ENCODE measurements at regions not wholly inside any gene's neighbourhood (a gene's known extent, or its start where the extent isn't known, plus 50 kb on each side); places are given as distances from the start of the nearest gene placed in this dataset.

DNA sequence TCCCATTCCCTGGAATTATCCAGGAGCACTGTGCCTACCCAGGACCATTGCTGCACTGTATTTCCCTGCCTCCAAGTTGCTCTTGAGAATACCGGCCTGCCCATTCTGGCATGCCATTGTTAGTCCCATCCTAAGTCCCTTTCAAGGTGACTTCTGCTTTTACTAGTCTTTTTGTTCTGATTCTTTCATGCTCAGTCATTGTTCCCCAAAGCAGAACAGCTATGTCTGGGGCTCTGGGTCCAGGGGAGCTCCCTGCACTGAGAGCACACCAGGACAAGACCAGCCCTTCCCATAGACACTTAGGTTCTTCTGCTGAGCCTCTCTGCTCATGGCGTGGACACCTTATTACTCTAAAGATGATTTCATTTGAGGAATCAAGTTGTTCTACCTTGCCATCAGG lies 388.9 kb upstream of the KLF4 start:
- TF ChIP-seq, protein P1, sequence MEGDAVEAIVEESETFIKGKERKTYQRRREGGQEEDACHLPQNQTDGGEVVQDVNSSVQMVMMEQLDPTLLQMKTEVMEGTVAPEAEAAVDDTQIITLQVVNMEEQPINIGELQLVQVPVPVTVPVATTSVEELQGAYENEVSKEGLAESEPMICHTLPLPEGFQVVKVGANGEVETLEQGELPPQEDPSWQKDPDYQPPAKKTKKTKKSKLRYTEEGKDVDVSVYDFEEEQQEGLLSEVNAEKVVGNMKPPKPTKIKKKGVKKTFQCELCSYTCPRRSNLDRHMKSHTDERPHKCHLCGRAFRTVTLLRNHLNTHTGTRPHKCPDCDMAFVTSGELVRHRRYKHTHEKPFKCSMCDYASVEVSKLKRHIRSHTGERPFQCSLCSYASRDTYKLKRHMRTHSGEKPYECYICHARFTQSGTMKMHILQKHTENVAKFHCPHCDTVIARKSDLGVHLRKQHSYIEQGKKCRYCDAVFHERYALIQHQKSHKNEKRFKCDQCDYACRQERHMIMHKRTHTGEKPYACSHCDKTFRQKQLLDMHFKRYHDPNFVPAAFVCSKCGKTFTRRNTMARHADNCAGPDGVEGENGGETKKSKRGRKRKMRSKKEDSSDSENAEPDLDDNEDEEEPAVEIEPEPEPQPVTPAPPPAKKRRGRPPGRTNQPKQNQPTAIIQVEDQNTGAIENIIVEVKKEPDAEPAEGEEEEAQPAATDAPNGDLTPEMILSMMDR (IDR thresholded peaks at IDR 0.05), result no peak
- TF ChIP-seq POLR2A (IDR thresholded peaks at IDR 0.05) (no peak), POLR2AphosphoS5 (IDR thresholded peaks at IDR 0.05) (no peak)
